GM12875 (cell line): ENCODE measurements at regions not wholly inside any gene's neighbourhood (a gene's known extent, or its start where the extent isn't known, plus 50 kb on each side); places are given as distances from the start of the nearest gene placed in this dataset.

ENCODE experiments used
- H3K4me3 ChIP-seq: one replicate; pipeline ENCODE4 v1.5.1; 2011; ENCODE audit warnings: low read depth, low read length, control low read depth
- TF ChIP-seq, protein P1 (sequence below): IDR thresholded peaks from 2 replicates; pipeline ENCODE4 v1.5.1; 2011; ENCODE audit warnings: low read depth, mild to moderate bottlenecking, control low read depth, inconsistent platforms, low read length, moderate library complexity, borderline replicate concordance; ENCODE audit not compliant: insufficient read depth

DNA sequence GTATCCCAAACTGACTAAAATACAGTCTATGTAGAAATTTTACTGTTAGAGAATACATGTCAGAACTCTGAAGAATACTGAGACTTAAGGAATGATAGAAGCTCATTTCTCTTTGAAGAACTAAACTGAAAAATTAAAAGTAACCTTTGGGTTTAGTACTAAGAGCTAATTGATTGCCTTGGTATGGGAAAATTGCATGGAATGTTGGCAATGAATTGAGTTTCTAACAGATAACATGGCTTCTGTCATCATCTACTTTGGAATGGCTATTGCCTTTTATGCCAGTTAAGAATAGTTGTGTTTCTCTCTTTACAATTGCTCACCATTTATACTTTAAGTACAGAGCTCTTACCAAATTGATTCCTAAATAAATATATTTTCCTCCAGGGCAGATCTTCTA, 308.8 kb upstream of the SYT1 start:
- TF ChIP-seq, protein P1, sequence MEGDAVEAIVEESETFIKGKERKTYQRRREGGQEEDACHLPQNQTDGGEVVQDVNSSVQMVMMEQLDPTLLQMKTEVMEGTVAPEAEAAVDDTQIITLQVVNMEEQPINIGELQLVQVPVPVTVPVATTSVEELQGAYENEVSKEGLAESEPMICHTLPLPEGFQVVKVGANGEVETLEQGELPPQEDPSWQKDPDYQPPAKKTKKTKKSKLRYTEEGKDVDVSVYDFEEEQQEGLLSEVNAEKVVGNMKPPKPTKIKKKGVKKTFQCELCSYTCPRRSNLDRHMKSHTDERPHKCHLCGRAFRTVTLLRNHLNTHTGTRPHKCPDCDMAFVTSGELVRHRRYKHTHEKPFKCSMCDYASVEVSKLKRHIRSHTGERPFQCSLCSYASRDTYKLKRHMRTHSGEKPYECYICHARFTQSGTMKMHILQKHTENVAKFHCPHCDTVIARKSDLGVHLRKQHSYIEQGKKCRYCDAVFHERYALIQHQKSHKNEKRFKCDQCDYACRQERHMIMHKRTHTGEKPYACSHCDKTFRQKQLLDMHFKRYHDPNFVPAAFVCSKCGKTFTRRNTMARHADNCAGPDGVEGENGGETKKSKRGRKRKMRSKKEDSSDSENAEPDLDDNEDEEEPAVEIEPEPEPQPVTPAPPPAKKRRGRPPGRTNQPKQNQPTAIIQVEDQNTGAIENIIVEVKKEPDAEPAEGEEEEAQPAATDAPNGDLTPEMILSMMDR: no peak
- no peak overlapping the region for H3K4me3 ChIP-seq

DNA sequence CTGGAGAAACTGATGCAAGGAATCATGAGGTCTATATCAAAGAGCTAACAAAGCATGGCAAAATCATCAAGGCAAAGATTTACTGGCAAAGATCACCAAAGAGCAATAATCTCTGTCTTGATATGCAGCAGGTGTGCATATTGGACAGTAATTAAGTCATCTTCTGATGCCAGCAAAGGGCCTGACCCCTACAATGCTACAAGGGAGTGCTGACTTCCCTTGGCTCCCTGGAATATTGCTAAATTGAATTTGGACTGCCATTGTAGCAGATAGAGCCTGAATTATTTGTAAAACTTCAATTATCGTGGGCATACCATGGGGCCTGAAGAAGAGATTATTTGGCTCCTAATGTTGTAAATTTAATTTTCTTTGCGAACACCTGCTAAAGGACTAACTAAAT, 307.9 kb upstream of the SYT1 start:
- H3K4me3 ChIP-seq: no peak overlapping the region
- TF ChIP-seq, protein P1: no peak

DNA sequence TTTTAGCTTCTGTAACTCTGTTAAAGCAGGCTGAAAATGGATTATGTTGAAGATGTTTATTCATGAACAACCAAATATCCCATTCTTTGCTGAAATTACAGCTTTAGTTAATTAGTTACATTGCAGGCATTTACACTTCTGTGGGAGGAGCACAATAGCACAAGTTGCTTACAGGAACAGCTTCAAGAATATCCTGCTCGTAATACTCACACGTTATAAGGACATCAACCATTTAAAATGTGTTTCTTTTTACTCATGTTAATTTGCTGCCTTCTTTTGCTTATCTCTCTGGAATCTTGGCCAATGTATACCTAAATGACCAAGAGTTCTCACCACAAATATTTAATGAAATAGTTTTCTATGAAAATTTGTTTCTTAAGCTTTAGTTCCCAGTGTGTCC, 305.2 kb upstream of the SYT1 start:
- H3K4me3 ChIP-seq: no peak overlapping the region
- TF ChIP-seq, protein P1: no peak

DNA sequence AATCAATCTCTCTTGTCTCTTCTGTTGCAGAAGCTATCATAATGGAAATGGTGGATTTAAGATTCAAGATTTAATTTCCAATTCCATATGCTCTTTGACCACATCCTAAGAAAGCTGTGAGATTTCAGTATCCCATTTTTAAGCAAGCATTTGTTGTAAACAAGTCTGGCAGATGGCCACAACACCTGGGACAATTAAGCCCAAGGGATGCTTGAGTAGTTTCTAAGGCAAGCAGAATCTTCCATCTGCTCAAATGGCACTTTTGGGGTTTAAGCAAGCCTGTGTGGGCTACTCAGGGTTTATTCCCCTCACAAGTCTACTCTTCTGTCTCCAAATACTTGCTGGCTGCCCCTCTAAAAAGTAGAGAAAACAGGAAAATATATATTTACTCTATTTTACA, 304.7 kb upstream of the SYT1 start:
- no peak overlapping the region for H3K4me3 ChIP-seq
- TF ChIP-seq, protein P1: no peak

DNA sequence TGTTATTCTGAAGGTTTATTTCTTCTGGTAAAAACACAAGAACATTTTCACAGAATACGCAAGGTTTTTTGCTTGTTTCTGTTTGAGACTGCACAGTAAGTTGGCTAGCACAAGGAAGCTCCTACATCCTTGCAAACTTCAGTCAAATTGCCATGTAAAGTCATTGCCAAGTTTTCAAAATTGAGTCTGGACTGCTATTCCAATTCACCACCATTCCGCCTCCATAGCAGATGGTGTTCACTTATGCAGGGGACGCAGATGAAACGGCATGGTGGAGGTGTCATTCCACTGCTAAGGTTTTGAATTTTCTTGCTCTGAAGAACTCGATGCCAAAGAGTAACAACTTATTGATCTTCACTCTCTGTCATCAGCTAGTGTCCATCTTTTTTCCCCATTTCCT, 303.9 kb upstream of the SYT1 start:
- H3K4me3 ChIP-seq: no peak overlapping the region
- TF ChIP-seq, protein P1: no peak

DNA sequence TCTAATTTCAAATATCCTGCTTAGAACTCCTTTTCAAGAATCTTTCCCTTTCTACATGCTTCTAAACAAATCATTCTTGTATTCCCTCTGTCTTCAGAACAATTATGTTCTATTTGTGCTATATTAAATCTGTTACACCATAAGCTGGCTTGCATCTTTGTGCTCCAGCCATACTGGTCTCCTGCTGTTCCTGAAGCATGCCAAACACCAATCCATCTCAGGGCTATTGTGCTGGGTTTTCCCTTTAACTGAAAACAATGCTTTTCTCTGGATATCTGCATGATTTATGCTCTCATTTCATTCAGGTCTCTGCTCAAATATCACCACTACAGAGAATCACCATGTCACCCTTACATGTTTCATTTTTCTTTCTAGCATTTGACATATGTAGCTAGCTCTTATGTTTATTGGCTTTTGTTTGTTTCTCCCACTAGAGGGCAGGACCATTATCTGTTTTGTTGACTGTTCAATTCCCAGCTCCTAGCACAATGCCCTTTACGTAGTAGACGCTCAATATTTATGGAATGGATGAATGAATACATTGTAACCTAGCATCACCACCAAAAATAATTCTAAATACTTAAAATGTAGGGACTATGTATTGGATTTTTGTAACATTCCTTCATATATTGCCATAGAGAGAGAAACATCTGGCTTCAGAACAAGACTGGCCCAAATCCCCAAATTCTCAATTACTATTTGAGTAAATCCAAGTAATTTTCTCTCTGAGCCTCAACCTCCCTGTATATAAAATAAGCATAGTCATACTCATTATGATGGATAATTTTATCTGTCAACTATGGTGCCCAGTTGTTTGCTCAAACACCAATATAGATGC, 302.0 kb upstream of the SYT1 start:
- TF ChIP-seq, protein P1: 0 out of 2 replicates have a peak, but pooled peaks have one; percentile 9
- H3K4me3 ChIP-seq: no peak overlapping the region

DNA sequence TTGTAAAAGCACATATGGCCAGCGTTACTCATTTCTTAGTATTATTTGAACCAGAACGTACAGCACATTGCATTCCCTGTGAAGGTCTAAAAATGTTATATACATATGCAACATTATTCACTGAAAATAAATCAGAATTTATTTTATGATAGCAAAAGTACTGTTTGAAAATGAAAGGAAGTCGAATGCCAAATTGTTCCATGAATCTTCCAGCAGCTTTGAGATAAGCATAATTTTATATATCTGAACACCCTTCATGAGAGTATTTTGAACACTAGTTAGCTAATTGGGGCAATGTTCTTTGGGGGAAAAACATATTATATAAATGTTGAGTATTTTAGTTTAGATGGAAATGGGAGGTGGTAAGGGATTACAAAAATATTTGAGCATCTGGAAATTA, 300.7 kb upstream of the SYT1 start:
- H3K4me3 ChIP-seq: no peak overlapping the region
- TF ChIP-seq, protein P1: no peak
